ENCODE measurements at regions not wholly inside any gene's neighbourhood (a gene's known extent, or its start where the extent isn't known, plus 50 kb on each side); places are given as distances from the start of the nearest gene placed in this dataset.

- DNase-seq = no peak
Observed at GRCh38 chr10:43888586-43888985, 239.9 kb upstream of the ZNF32 start.

- no peak for DNase-seq
Observed at GRCh38 chr10:43885842-43886241, 237.2 kb upstream of the ZNF32 start.

GRCh38 chr10:43885252-43885651 is 236.6 kb upstream of the ZNF32 start:
- DNase-seq = no peak

DNA sequence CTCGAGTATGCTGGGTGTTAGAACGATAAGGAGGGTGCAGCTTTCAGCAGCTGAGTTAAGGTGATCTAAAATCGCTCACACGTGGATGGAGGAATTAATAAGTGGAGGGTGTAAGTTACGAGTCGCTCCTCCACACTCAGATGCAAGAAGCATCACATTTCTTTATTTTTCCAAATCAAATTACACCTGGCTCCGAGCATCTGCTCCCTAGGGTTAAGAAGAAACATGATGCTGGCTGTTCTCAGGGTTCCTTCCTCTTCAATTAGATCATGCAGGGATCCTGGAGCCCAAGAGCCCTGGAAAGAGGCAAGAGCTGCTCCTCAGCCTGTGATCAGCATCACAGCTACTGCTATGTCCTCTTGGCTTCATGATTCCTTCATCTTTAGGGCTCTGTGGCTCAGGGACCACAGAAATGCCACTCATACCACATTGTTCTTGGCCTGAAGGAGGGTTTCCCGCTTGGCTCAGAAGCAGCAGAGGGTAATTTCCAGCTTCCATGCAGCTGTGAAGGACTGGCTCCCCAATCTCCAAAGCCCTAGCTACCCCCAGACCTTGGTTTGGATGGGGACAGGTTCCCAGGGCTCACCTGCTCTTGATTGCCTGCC is 235.9 kb upstream of the ZNF32 start:
- no peak for DNase-seq

GRCh38 chr10:43882711-43883110 is 234.0 kb upstream of the ZNF32 start:
- no peak for DNase-seq

- DNase-seq = no peak
Observed at GRCh38 chr10:43881657-43882056, 233.0 kb upstream of the ZNF32 start.

DNA sequence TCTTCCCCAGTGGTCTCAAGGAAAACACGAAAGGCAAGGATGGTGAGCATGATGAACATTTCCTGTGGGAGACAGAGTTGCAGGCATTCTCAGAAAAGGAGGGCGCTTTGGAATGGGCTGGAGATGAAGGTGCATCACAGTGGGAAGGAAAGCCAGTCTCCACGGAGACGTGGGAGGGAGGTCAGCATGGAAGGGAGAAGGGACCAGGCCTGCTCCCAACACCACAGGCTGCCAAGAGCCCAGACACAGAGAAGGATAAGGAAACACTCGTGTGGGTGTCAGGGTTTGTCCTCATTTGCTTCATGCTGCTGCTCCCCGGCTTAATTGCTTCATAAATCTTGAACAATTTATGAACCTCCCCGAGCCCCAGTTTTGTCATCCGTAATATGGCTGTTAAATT is 231.5 kb upstream of the ZNF32 start:
- DNase-seq = no peak

DNA sequence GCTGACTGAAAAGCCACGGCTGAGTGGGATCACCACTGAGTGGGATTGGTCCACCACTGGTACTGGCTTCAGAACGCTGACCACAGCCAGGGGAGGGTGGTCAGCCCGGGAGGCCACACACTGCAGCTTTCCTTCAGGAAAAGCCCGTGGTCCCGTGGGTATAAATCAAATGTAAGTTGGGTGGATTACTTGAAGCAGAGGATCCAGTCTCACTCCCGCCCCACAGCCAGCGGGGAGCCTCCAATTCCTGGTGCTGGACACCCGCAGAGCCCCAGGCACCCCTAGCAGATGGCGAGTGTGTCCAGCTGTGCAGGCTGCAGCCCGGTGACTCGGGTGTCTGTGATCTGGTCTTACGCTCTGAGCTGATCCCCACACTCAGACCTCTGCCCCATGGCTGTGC is 231.1 kb upstream of the ZNF32 start:
- no peak for DNase-seq

- DNase-seq = no peak
Observed at GRCh38 chr10:43879162-43879561, 230.5 kb upstream of the ZNF32 start.

GRCh38 chr10:43878386-43878785 is 229.7 kb upstream of the ZNF32 start:
- DNase-seq = no peak

DNA sequence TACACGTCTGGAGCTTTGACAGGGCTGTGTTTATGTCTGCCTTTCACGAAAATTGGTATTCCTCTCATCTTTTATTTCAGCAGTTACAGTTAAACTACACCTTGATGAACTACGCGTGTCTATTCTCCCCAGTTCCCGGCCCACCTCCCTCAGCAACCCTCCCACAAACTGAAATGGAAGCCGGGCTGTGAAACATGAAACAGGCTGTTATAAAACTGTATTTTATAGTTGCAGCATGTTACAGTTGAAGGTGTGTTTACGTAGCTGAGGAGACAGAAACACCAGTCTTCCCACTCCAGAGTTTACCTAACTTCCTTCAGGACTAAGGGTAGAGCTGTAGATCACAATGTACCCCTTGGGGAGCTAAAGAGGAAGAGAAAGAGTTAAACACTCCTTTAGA is 228.3 kb upstream of the ZNF32 start:
- DNase-seq = no peak

- no peak for DNase-seq
Observed at GRCh38 chr10:43874984-43875383, 226.3 kb upstream of the ZNF32 start.

DNA sequence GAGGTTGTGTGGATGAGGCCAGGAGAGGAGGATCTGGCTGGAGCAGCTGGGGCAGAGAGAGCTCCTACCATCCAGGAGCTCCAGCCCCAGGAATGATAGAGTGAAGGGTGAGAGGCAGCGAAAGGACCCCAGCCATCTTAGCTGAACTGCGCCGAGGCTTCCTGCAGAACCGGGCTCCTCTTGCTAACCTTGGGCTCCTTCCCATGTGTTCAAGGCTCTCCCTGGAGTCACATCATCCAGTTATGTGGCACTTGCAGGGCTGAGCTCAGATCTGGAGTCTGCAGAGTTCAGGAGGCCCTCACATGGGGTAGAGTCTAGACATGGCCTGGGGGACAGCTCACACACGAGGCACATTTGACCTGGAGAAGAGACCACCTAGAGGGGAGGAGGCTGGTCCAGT is 225.0 kb upstream of the ZNF32 start:
- no peak for DNase-seq

DNA sequence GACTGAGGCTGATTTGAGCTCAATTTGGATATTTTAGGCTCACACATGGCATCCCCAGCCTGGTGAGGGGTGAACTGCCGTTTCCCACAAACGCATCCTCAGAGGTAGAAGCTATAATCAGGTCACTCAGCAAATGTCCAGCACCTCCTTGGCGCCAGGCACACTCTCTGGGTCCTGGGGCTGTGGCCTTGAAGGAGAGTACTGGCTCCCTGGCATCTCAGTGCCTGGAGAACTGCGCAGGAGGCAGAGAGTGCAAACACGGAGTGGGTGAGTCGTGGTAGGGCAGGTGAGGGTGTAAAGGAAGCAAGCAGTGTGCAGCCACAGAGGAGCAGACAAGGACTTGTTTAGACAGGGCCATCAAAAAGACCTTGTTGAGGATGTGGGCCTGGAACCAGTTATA is 224.0 kb upstream of the ZNF32 start:
- no peak for DNase-seq

DNA sequence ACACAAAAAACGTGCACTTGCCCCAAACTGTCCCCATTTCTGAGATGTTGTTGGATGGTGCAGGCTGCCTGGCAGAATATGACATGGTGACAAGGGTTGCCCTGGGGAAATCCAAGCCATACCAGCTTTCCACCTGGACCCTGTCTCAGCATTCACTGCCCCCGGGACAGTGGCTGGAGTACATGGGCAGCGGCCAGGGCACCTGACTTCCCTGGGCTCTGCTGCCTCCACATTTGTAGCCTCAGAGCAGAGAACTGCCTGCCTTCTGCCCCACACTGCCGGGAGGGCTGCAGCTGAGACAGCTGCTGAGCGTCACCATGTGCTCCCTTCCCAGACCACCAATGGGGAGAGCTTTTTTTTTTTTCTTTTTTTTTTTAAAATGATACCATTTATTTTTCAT is 222.9 kb upstream of the ZNF32 start:
- no peak for DNase-seq

DNA sequence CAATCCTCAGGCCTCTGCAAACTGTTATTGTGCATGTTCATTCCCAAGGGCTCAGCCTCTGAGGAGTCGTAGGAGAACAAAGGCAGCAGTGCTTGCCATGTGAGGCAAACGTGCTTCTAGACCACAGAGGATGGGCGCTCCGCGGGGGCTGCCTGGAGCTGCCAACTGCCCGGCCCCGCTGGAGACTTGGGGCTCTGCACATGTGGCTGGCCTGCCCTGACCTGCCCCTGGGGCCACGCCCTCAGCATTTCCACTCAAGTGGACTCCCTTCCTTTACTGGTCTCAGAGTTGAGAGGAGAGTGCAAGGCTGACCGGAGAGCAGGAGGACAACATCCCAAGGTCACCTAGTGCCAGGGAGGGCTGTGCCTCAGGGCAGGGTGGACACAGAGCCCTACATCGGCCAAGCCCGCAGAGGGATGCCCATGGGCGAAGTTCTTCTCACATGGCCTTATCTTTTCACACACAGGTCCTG is 222.3 kb upstream of the ZNF32 start:
- DNase-seq = no peak

DNA sequence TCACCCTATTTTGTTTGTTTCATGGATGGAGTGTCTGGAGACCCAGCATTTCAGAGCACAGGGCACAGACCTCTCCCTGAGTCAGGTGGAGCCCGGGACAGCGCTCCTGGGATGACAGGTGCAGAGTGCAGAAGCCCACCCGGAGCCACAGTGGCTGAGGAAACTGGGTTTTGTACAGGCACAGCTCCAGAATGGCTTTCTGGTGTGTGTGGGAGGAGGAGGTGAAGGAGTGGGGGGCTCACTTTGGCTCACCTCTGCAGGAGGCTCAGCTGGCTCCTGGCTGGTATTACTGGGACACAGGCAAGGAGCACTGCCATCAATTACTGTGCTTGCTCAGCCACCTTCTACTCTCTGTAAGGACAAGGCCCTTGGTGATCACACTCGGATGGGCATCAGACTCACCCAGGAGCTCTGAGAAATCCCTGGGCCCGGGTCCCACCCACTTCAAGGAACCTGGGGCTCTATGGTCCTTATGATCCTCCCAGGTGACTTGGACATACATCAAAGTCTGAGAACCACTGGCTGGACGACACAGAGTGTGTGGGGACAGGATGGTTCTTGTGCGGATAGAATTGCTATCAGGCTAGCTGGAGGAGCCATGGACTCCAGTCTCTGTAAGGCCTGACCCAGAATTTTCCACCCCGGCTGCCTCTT is 221.1 kb upstream of the ZNF32 start:
- DNase-seq = no peak

DNA sequence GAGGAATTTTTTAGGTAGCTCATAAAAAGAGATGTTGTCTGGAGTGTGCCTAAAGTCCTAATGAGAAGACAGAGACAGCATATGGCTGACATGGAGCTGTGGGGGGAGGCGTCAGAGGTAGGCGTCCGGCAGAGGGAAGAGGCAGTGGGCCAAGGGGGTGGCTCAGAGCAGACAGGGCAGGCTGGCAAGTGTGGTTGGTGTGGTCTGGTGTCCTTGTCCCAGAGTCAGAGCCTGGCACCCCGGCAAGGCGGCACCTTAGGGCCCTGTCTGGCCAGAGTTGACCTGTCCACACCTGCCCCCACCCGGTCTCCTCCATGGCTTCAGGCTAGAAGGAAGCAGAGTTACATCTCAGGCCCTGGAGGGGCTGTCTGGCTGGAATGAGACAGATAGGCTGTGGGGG is 220.3 kb upstream of the ZNF32 start:
- no peak for DNase-seq

GRCh38 chr10:43867667-43868565 is 219.2 kb upstream of the ZNF32 start:
- no peak for DNase-seq

GRCh38 chr10:43867113-43867512 is 218.4 kb upstream of the ZNF32 start:
- no peak for DNase-seq

GRCh38 chr10:43866712-43867111 is 218.0 kb upstream of the ZNF32 start:
- DNase-seq = no peak

DNA sequence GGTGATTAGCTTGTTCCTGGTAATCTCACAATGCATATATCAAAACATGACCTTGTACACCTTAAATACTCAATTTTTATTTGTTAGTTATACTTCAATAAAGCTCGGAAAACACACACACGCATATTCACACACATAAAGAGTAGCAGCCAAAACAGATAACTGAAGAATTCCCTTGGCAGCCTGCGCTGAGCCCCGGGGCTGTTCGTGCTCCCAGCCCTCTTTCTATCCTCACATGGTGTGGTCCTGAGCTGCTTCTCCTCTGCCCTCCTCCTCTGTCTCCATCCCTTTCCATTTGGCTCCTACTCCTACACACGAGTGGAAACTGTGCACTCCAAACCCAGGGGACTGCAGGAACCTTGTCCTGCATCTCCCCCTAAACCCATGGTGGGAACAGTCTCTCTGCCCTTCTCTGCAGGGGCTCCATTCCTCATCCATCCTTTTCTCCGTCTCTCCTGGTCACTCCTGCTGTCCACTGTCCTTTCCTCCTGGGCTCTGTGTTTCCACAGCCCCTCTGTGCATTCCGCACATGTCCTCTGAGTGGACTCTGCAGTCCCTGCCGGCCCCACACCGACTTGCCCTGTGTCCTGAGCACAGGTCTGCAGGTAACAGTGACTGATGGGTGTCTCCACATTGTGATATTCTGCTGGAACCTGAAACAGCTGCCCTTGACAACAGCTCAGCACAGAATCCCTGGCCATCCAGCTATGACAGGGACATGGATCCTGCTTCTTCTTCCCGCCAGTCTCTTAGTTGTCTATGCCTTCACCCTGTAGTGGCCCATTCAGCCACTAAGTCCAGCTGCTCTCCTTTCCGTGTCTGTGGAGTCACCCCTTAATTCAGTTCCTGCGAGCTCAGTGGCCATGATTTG is 216.8 kb upstream of the ZNF32 start:
- no peak for DNase-seq

GRCh38 chr10:43864656-43865055 is 216.0 kb upstream of the ZNF32 start:
- no peak for DNase-seq

Measured in stimulated activated CD4-positive, alpha-beta T cell treated with anti-CD3 and anti-CD28 coated beads, Interleukin-4, amount 100 ng/mL, for 24 hours (primary cell).